HG02970 (cell line): ENCODE measurements at regions not wholly inside any gene's neighbourhood (a gene's known extent, or its start where the extent isn't known, plus 50 kb on each side); places are given as distances from the start of the nearest gene placed in this dataset.

Experiments used
- ATAC-seq: cut with Tn5 transposase; IDR thresholded peaks from one replicate; pipeline ENCODE4 v1.9.1; 2021; ENCODE audit warnings: mild to moderate bottlenecking, moderate library complexity, moderate number of reproducible peaks; ENCODE audit not compliant: unreplicated experiment, low FRiP score

- ATAC-seq: no peak
These were observed 399.4 kb upstream of the ITGA1 start for GRCh38 chr5:52388349-52388748.

- no peak for ATAC-seq
These were observed 395.4 kb upstream of the ITGA1 start for GRCh38 chr5:52392321-52392720.

- ATAC-seq: no peak
These were observed 377.9 kb upstream of the ITGA1 start for GRCh38 chr5:52409835-52410234.

- no peak for ATAC-seq
These were observed 368.4 kb upstream of the ITGA1 start for GRCh38 chr5:52419357-52419756.

GRCh38 chr5:52427615-52428014, 360.1 kb upstream of the ITGA1 start:
- no peak for ATAC-seq

- no peak for ATAC-seq
These were observed 358.7 kb upstream of the ITGA1 start for GRCh38 chr5:52428977-52429489.

GRCh38 chr5:52441768-52442167, 345.9 kb upstream of the ITGA1 start:
- ATAC-seq: no peak

- no peak for ATAC-seq
These were observed 344.5 kb upstream of the ITGA1 start for GRCh38 chr5:52443187-52443586.

GRCh38 chr5:52448111-52448510, 339.6 kb upstream of the ITGA1 start:
- no peak for ATAC-seq

- no peak for ATAC-seq
These were observed 338.2 kb upstream of the ITGA1 start for GRCh38 chr5:52449516-52449915.

GRCh38 chr5:52452098-52452497, 335.6 kb upstream of the ITGA1 start:
- no peak for ATAC-seq

GRCh38 chr5:52453176-52453575, 334.5 kb upstream of the ITGA1 start:
- ATAC-seq: no peak

GRCh38 chr5:52455920-52456319, 331.8 kb upstream of the ITGA1 start:
- ATAC-seq: no peak

- no peak for ATAC-seq
These were observed 329.9 kb upstream of the ITGA1 start for GRCh38 chr5:52457810-52458209.

GRCh38 chr5:52466113-52466512, 321.6 kb upstream of the ITGA1 start:
- ATAC-seq: no peak

GRCh38 chr5:52466749-52467520, 320.8 kb upstream of the ITGA1 start:
- ATAC-seq: no peak

- no peak for ATAC-seq
These were observed 318.7 kb upstream of the ITGA1 start for GRCh38 chr5:52468976-52469375.

- no peak for ATAC-seq
These were observed 318.3 kb upstream of the ITGA1 start for GRCh38 chr5:52469420-52469819.

GRCh38 chr5:52469835-52470234, 317.9 kb upstream of the ITGA1 start:
- no peak for ATAC-seq

GRCh38 chr5:52476346-52476745, 311.4 kb upstream of the ITGA1 start:
- no peak for ATAC-seq

GRCh38 chr5:52481201-52481600, 306.5 kb upstream of the ITGA1 start:
- ATAC-seq: no peak

- no peak for ATAC-seq
These were observed 305.9 kb upstream of the ITGA1 start for GRCh38 chr5:52481851-52482250.
